ENCODE measurements at regions not wholly inside any gene's neighbourhood (a gene's known extent, or its start where the extent isn't known, plus 50 kb on each side); places are given as distances from the start of the nearest gene placed in this dataset.
"Not testable (repeated sequence)": the region's sequence is repeated elsewhere in the genome, so short reads cannot be mapped to it uniquely, and the experiment has no call there.

DNA sequence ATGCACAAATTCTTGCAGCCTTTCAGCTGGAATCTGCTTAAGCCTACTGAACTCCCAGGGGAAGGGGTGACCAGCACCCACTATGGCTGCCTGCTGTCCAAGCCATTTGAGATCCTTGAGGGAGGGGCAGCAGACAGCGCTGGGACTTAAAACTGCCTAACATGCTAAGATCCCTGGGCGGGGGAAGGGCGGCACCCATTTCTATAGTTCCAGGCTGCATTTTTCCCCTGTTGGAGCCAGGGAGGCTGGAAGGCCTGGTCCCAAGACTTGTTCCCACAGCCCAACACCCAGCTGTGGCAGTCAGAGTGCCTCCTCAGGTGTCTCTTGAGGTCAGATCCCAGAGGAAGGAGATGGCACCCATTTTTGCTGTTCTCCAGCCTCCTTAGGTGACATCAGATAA, 1061.3 kb upstream of the COX7C start:
- DNase-seq = no peak

DNA sequence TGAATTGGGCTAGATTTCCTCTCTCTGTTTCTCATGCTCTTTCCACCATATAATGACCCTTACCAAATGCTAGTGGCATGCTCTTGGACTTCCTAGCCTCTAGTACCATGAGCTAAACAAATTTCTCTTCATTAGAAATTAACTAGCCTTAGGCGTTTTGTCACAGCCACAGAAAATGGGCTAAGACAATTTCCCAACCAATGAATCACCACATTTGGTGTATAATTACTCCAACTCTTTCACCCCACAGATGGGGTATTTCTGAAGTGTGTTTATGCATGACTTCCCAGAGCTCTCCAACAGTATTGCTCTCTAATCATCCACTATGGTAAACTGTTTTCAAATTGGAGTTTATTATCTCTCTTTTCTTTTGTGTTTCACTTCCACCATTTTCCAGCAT, 1041.1 kb upstream of the COX7C start:
- DNase-seq = peak; percentile 21 to 73

DNA sequence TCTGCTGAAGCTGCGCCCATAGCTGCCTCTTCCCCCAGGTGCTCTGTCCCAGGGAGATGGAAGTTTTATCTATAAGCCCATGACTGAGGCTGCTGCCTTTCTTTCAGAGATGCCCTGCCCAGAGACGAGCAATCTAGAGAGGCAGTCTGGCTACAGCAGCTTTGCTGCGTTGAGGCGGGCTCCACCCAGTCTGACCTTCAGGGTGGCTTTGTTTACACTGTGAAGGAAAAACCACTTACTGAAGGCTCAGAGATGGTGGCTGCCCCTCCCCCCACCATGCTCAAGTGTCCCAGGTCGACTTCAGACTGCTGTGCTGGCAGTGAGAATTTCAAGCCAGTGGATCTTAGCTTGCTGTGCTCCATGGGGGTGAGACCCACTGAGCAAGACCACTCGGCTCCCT, 1029.9 kb upstream of the COX7C start:
- not testable (repeated sequence) for DNase-seq

DNA sequence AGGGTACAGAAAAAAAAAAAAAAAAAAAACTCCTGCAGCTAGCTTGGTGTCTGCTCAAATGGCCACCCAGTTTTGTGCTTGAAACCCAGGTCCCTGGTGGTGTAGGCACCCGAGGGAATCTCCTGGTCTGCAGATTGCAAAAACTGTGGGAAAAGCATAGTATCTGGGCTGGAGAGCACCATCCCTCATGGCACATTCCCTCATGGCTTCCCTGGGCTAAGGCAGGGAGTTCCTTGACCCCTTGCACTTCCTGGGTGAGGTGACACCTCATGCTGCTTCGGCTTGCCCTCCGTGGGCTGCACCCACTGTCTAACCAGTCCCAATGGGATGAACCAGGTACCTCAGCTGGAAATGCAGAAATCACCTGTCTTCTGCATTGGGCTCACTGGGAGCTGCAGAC, 1029.5 kb upstream of the COX7C start:
- not testable (repeated sequence) for DNase-seq

DNA sequence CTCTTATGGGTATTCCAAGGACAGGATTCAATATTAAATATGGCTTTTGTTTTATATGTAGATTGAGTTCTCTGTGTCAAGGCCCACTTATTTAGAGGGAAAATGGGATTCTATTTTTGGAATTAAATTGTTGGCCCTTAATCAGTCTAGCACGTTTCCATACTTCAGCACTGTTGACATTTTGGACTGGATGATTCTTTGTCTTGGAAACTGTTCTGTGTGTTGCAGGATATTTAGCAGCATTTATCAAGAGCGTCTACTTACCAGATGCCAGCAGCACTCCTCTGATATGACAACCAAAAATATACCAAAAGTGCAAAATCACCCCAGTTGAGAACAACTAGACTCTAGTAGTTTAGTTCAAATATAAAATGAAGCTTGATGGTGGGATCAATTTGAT, 1027.0 kb upstream of the COX7C start:
- DNase-seq = no peak

DNA sequence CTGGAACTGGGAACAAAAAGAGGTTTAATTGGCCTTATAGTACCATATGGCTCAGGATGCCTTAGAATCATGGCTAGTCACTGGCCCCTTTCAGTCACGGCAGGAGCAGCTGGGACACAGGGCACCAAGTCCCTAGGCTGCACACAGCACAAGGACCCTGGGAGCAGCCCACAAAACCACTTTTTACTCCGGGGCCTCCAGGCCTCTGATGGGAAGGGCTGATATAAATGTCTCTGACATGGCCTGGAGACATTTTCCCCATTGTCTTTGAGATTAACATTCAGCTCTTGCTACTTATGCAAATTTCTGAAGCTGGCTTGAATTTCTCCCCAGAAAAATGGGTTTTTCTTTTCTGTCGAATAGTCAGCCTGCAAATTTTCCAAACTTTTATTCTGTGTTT, 1026.4 kb upstream of the COX7C start:
- DNase-seq = no peak

DNA sequence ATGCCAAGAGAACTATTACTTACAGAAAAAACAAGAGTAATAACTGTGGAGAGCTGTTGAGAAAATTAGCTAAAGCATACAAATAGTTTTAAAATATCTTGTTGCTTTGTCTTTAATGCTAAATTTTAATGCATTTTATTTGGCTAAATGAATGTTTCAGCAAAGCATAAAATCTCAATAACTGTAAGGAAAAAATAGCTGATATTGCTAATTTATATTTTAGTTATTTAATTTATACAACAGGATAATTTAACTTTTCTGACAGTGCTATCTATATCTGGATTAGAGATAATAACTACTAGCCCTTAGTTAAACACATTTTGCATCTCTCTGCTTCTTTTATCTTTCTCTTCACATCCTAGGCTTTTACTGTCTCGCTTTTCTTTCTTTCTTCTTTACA, 1014.9 kb upstream of the COX7C start:
- no peak for DNase-seq

DNA sequence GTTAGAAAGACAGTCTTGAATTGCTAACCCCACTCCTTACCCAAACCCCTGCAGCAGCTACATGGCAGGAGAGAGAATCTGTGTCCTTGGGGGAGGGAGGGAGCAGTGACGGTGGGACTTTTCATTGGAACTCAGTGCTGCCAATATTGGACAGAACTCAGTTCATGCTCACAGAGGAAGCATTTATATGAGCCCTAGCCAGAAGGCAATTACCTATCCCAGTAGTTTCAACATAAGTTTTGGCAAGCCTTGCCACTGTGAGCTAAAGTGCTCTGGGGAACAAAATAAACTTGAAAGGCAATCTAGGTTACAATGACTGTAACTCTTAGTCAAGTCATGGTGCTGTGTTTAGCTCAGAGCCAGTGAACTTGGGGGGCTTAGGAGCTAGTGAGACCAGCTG, 1013.4 kb upstream of the COX7C start:
- no peak for DNase-seq

DNA sequence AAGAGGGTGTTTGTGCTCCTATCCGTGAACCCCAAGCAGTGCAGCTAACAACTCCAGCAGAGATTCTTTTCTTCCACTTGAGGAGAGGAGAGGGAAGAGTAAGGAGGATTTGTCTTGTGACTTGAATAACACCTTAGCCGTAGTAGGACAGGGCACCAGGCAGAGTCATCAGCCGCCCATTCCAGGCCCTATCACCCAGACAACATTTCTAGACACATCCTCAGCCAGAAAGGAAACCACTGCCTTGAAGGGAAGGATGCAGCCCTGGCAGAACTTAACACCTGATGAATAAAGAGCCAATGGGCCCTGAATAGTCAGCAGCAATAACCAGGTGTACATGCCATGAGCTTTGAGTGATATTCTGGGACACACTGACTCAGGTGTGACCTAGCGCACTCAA, 1013.0 kb upstream of the COX7C start:
- DNase-seq = no peak

DNA sequence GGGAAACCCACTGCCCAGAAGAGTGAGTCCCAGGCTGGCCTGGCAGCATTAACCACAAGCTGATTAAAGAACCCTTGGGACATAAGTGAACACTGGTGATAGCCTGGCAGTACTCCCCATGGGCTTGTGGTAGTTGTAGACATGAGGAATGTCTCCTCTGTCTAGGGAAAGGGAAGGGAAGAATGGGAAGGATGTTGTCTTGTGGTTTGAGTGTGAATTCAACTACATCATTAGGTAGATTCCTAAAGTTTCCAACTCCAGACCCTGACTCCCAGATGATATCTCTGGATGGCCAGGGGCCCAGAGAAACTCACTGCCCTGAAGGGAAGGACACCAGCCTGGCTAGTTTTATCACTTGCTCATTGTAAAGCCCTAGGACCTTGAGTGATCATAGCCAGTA, 1012.4 kb upstream of the COX7C start:
- DNase-seq = no peak

DNA sequence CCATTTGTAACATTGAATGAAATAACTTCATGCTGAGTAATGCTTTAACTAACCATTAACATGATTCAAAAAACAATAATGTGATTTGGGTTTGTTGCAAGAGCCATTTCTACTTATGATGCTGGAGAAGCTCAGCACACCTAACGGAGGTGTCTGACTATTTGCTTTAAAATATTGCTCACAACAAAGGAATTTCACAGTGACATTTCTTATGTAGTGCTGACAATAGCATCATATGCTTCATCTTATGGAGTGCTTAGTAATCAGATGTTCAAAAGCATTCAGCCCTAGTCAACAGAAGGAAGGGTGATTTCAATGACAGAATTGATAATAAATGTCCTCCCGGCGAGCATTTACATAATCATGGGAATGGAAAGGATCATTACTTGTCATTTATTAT, 1003.3 kb upstream of the COX7C start:
- no peak for DNase-seq

DNA sequence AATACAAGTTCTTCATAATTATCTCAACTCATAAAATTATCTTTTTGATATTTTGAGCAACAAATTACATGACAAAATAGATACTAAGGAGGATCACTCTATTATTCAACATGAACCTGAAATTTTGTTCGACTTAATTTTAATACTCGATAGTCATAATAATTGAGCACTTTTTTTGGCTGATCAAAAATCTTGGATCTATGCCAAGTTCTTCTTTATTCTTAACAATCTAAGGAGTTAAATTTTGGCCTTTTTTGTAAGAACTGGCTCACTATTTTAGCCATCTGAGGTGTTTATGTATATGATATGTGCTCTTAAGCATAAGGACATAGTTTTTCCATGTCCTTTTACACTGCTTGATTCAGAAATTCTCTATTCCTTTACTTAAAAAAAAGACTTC, 996.1 kb upstream of the COX7C start:
- no peak for DNase-seq

DNA sequence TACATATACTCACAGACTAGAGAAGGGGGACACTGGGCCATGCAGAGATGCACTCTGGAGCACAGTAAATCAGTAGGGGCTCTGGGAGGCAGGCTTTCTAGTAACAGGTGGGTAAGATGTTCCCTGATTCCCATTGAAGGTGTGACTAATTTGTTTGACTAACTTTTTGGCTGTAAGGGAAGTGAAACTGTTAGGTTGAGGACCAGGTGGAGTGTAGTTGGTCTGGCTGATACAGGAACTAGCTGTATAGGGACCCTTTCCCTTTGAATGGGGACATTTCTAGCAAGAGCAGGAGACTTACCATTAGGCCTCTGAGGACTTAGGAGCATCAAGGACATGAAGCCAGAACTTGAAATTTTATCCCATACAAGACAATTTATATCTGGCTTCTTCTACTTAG, 989.6 kb upstream of the COX7C start:
- no peak for DNase-seq

DNA sequence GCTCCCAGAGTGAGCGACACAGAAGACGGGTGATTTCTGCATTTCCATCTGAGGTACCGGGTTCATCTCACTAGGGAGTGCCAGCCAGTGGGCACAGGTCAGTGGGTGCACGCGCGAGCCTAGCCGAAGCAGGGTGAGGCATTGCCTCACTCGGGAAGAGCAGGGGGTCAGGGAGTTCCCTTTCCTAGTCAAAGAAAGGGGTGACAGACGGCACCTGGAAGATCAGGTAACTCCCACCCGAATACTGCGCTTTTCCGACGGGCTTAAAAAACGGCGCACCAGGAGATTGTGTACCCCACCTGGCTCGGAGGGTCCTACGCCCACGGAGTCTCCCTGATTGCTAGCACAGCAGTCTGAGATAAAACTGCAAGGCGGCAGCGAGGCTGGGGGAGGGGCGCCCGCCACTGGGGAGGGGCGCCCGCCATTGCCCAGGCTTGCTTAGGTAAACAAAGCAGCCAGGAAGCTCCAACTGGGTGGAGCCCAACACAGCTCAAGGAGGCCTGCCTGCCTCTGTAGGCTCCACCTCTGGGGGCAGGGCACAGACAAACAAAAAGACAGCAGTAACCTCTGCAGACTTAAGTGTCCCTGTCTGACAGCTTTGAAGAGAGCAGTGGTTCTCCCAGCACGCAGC, 979.1 kb upstream of the COX7C start:
- DNase-seq = not testable (repeated sequence)

DNA sequence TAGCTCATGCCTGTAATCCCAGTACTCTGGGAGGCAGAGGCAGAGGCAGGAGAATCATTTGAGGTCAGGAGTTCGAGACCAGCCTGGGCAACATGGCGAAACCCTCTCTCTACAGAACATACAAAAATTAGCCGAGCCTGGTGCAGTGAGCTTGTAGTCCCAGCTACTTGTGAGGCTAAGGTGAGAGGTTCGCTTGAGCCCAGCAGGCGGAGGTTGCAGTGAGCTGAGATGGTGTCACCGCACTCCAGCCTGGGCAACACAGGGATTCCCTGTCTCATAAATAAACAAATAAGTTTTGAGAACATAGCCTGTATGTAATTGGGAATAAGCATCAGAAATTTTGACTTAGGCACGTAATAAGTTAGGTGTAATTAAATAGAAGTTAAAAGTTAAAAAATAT, 971.7 kb upstream of the COX7C start:
- no peak for DNase-seq

DNA sequence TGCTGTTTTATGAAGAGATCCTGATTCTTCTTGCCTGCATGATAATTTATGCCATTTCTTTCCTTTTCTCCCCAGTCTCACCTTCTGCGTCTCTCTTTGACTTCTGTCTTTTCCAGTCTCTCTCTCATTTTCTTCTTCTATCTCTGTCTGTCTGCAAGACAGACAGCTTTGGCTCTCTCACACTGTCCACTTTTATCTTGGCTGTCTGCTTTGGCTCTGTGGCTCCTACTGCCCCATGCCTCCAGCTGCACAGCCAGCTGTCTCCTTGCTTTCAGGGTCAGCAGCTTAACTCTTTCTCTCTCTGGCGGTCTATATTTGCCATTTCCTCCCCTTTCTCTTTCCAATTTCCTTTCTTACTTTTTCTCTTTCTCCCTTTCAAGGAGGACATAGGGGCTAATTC, 971.1 kb upstream of the COX7C start:
- DNase-seq = no peak

DNA sequence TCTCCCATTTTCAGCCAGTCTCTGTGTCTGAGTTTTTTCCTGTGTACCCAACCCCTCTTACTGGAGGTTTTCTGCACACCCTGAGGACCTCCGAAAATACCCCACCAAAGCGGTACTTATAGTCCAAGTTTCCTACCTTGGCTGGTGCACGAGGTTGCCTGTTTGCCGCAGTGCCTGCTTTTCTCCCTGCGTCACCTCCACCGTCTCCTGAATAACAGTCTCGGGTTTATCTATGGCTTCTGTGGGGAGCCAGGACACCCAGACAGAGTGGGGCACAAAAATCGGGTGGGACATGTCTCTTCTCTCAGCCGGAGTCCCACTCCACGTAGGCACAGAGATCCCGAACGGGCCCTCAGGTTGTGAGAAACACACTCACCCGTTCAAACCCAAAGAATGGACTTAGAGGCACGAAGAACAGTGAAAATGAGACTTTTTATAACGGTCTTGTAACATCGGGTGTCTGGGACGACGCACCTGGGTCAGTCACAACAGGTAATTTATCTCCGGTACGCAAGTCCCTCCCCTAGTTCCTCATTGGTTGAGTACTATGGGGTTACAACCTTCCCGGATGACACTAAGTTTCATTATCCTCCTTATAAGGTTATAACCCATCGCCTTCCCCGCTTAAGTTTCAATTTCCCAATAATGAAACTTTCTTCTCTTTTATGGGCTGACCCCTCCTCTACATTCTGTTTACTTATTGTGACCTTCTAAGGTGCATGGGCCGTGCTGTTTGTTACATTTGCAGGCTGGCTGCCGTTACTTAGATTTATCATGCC, 970.2 kb upstream of the COX7C start:
- no peak for DNase-seq

DNA sequence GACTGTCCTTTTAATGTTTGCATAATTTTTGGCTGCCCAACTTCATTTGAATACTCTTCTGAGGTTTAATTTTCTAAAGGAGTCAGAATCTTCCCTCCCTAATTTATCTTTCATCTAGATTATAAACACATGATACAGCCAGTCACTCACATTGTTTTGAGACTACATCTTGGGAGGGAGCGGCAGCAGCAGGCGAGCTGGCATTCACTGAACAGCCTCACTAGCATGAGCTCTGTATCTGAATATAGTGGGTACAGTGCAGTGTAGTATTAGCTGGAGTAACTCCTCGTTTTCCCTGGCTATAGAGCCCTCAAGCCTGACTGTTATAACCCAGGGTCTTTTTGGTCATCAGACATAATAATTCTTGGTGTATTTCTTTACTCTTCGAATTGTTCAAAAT, 969.2 kb upstream of the COX7C start:
- DNase-seq = no peak

DNA sequence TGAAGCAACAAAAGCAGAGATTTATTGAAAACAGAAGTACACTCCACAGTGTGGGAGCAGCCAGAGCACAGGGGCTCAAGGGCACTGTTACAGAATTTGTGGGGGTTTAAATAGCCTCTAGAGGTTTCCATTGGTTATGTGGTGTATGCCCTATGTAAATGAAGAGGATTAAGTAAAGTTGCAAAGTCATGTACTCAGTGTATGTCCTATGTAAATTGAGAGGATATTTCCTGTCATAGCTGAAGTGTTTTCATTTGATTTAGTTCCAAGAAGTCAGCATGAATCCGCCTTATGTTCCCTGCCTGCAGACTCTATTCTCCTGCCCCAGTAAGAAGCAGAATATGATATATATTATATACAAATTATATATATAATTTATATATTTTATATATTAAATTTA, 966.0 kb upstream of the COX7C start:
- DNase-seq = no peak

DNA sequence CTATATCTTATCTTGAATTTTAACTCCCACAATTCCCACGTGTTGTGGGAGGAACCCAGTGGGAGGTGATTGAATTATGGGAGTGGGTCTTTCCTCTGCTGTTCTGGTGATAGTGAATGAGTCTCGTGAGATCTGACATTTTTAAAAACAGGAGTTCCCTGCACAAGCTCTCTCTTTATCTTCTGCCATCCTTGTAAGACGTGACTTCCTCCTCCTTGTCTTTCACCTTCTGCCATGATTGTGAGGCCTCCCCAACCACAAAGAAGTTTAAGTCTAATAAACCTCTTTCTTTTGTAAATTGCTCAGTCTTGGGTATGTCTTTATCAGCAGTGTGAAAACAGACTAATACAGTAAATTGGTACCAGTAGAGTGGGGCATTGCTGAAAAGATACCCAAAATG, 963.6 kb upstream of the COX7C start:
- DNase-seq = not testable (repeated sequence)

DNA sequence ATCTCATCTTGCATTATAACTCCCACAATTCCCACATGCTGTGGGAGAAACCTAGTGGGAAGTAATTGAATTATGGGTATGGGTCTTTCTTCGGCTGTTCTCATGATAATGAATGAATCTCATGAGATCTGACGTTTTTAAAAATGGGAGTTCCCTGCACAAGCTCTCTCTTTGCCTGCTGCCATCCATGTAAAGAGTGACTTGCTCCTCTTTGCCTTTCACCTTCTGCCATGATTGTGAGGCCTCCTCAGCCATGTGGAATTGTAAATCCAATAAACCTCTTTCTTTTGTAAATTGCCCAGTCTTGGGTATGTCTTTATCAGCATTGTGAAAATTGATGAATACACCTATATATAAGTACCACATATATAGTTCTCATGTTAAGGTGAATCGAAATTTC, 961.7 kb upstream of the COX7C start:
- no peak for DNase-seq

DNA sequence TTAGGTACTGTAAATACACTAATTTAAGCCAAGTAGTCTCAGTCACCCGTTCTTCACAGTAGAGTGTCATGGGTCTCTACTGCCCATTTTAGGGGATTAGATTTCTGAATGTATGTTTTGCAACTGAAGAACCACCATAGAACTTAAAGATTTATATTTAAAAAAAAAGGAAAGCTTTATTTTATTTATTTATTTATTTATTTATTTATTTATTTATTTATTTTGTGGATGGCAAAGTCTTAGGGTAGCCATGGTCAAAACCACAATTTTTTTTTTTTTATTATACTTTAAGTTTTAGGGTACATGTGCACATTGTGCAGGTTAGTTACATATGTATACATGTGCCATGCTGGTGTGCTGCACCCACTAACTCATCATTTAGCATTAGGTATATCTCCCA, 960.4 kb upstream of the COX7C start:
- not testable (repeated sequence) for DNase-seq

DNA sequence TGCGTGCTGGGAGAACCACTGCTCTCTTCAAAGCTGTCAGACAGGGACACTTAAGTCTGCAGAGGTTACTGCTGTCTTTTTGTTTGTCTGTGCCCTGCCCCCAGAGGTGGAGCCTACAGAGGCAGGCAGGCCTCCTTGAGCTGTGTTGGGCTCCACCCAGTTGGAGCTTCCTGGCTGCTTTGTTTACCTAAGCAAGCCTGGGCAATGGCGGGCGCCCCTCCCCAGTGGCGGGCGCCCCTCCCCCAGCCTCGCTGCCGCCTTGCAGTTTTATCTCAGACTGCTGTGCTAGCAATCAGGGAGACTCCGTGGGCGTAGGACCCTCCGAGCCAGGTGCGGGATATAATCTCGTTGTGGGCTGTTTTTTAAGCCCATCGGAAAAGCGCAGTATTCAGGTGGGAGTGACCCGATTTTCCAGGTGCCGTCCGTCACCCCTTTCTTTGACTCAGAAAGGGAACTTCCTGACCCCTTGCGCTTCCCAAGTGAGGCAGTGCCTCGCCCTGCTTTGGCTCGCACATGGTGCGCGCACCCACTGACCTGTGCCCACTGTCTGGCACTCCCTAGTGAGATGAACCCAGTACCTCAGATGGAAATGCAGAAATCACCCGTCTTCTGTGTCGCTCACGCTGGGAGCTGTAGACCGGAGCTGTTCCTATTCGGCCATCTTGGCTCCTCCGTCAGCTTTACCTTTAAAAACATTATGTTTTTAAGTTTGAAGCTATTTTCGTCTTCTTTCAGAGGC, 954.6 kb upstream of the COX7C start:
- not testable (repeated sequence) for DNase-seq

DNA sequence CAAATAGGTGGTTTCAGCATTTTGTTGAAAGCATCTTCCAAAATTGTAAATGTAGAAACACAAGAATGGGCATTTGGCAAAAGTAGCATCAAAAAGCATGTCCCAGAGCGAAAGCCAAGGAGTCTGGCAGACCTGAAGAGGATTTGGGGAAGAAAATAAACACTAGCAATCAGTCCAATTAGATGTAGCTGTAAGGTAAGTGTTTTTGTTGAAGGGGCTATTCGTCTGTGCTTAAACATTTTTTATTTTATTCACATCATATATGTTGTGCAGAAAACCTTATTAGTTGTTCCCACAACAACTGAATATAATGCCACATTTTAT, 954.1 kb upstream of the COX7C start:
- no peak for DNase-seq

All from NCI-H524 (cell line).